GM21447 (cell line): ENCODE measurements at regions not wholly inside any gene's neighbourhood (a gene's known extent, or its start where the extent isn't known, plus 50 kb on each side); places are given as distances from the start of the nearest gene placed in this dataset.
A peak's percentile ranks its signal among the peaks of the same experiment; 100 is the strongest.
"Not testable (repeated sequence)": the region's sequence is repeated elsewhere in the genome, so short reads cannot be mapped to it uniquely, and the experiment has no call there.

Source experiments
- ATAC-seq: cut with Tn5 transposase; IDR thresholded peaks from one replicate; pipeline ENCODE4 v1.9.1; 2021; ENCODE audit not compliant: unreplicated experiment

GRCh38 chr4:12126474-12126873 is 697.8 kb upstream of the HS3ST1 start:
- no peak for ATAC-seq

- ATAC-seq = no peak
Measured at GRCh38 chr4:12124138-12124537, 695.4 kb upstream of the HS3ST1 start.

GRCh38 chr4:12123707-12124106 is 695.0 kb upstream of the HS3ST1 start:
- ATAC-seq = no peak

GRCh38 chr4:12122316-12122715 is 693.6 kb upstream of the HS3ST1 start:
- no peak for ATAC-seq

GRCh38 chr4:12120968-12121367 is 692.3 kb upstream of the HS3ST1 start:
- ATAC-seq = no peak

GRCh38 chr4:12118651-12119213 is 690.0 kb upstream of the HS3ST1 start:
- ATAC-seq = peak; percentile 72

GRCh38 chr4:12116009-12116552 is 687.4 kb upstream of the HS3ST1 start:
- no peak for ATAC-seq

- no peak for ATAC-seq
Measured at GRCh38 chr4:12110627-12111026, 681.9 kb upstream of the HS3ST1 start.

- not testable (repeated sequence) for ATAC-seq
Measured at GRCh38 chr4:12109056-12109455, 680.4 kb upstream of the HS3ST1 start.

GRCh38 chr4:12105519-12105918 is 676.8 kb upstream of the HS3ST1 start:
- ATAC-seq = no peak

GRCh38 chr4:12089920-12090319 is 661.2 kb upstream of the HS3ST1 start:
- not testable (repeated sequence) for ATAC-seq

- no peak for ATAC-seq
Measured at GRCh38 chr4:12084690-12085089, 656.0 kb upstream of the HS3ST1 start.

GRCh38 chr4:12071316-12071715 is 642.6 kb upstream of the HS3ST1 start:
- no peak for ATAC-seq

- ATAC-seq = no peak
Measured at GRCh38 chr4:12053966-12054365, 625.3 kb upstream of the HS3ST1 start.

GRCh38 chr4:12053556-12053955 is 624.9 kb upstream of the HS3ST1 start:
- ATAC-seq = no peak

- ATAC-seq = no peak
Measured at GRCh38 chr4:12050357-12050756, 621.7 kb upstream of the HS3ST1 start.

GRCh38 chr4:12042818-12043217 is 614.1 kb upstream of the HS3ST1 start:
- no peak for ATAC-seq

- ATAC-seq = no peak
Measured at GRCh38 chr4:12041828-12042227, 613.1 kb upstream of the HS3ST1 start.

- no peak for ATAC-seq
Measured at GRCh38 chr4:12036450-12036849, 607.8 kb upstream of the HS3ST1 start.

GRCh38 chr4:12028258-12028657 is 599.6 kb upstream of the HS3ST1 start:
- no peak for ATAC-seq

GRCh38 chr4:12022409-12022808 is 593.7 kb upstream of the HS3ST1 start:
- ATAC-seq = no peak

- no peak for ATAC-seq
Measured at GRCh38 chr4:12016729-12017128, 588.0 kb upstream of the HS3ST1 start.

- no peak for ATAC-seq
Measured at GRCh38 chr4:12005471-12005870, 576.8 kb upstream of the HS3ST1 start.
